ENCODE measurements at regions not wholly inside any gene's neighbourhood (a gene's known extent, or its start where the extent isn't known, plus 50 kb on each side); places are given as distances from the start of the nearest gene placed in this dataset.

- DNase-seq (ENCODE audit: low read depth): no peak
- no peak overlapping the region for H3K4me3 ChIP-seq (ENCODE audit: low read depth, low read length)
- no peak for TF ChIP-seq CTCF (IDR thresholded peaks at IDR 0.05; ENCODE audit: low read depth, low read length, missing control alignments)
These were observed 123.5 kb downstream of the MBD2 start for GRCh38 chr18:54100920-54101470.

- DNase-seq (ENCODE audit: low read depth): no peak
- TF ChIP-seq CTCF (IDR thresholded peaks at IDR 0.05; ENCODE audit: low read depth, low read length, missing control alignments): no peak
- no peak overlapping the region for H3K4me3 ChIP-seq (ENCODE audit: low read depth, low read length)
These were observed 124.0 kb downstream of the MBD2 start for GRCh38 chr18:54100466-54100865.

- no peak for TF ChIP-seq CTCF (IDR thresholded peaks at IDR 0.05; ENCODE audit: low read depth, low read length, missing control alignments)
- H3K4me3 ChIP-seq (ENCODE audit: low read depth, low read length): no peak overlapping the region
- peak; percentile 8 for DNase-seq (ENCODE audit: low read depth)
These were observed 130.0 kb downstream of the MBD2 start for GRCh38 chr18:54094474-54094873.

- no peak overlapping the region for H3K4me3 ChIP-seq (ENCODE audit: low read depth, low read length)
- no peak for DNase-seq (ENCODE audit: low read depth)
- no peak for TF ChIP-seq CTCF (IDR thresholded peaks at IDR 0.05; ENCODE audit: low read depth, low read length, missing control alignments)
These were observed 133.6 kb downstream of the MBD2 start for GRCh38 chr18:54090856-54091255.

GRCh38 chr18:54089749-54090459, 134.6 kb downstream of the MBD2 start:
- no peak for DNase-seq (ENCODE audit: low read depth)
- H3K4me3 ChIP-seq (ENCODE audit: low read depth, low read length): no peak overlapping the region
- no peak for TF ChIP-seq CTCF (IDR thresholded peaks at IDR 0.05; ENCODE audit: low read depth, low read length, missing control alignments)

- peak; percentile 10 for DNase-seq (ENCODE audit: low read depth)
- no peak overlapping the region for H3K4me3 ChIP-seq (ENCODE audit: low read depth, low read length)
- no peak for TF ChIP-seq CTCF (IDR thresholded peaks at IDR 0.05; ENCODE audit: low read depth, low read length, missing control alignments)
These were observed 137.6 kb downstream of the MBD2 start for GRCh38 chr18:54086863-54087262.

Data from GM12864 (cell line).